ENCODE measurements at regions not wholly inside any gene's neighbourhood (a gene's known extent, or its start where the extent isn't known, plus 50 kb on each side); places are given as distances from the start of the nearest gene placed in this dataset.

- TF ChIP-seq CTCF (IDR thresholded peaks at IDR 0.05), result no peak
- TF ChIP-seq POLR2A (IDR thresholded peaks at IDR 0.05), result no peak
- TF ChIP-seq POLR2AphosphoS5 (IDR thresholded peaks at IDR 0.05), result no peak
- no peak for TF ChIP-seq EP300 (IDR thresholded peaks at IDR 0.05)
These were observed 186.8 kb downstream of the PALM2AKAP2 start for GRCh38 chr9:109966643-109967368.
